Fibroblast of lung (primary cell): ENCODE measurements at regions not wholly inside any gene's neighbourhood (a gene's known extent, or its start where the extent isn't known, plus 50 kb on each side); places are given as distances from the start of the nearest gene placed in this dataset.

Experiments used
- DNase-seq, 2 donors: peaks; one replicate each; pipeline versions ENCODE4 v3.0.0 to v3.0.0-alpha.2; 2010; ENCODE audit warnings: low read depth in 2 of 2
- H2AFZ ChIP-seq: 2 replicates; pipeline ENCODE4 v1.5.1; 2012; ENCODE audit warnings: low read length, control low read depth, inconsistent platforms
- H3K27ac ChIP-seq: 2 replicates; pipeline ENCODE4 v1.5.1; 2011; ENCODE audit warnings: low read length, control low read depth; ENCODE audit not compliant: insufficient read depth
- H3K27me3 ChIP-seq: 2 replicates; pipeline ENCODE4 v1.5.1; 2011; ENCODE audit warnings: mild to moderate bottlenecking, low read length; ENCODE audit not compliant: control insufficient read depth, insufficient read depth
- H3K36me3 ChIP-seq: 2 replicates; pipeline ENCODE4 v1.5.1; 2011; ENCODE audit warnings: low read length; ENCODE audit not compliant: control insufficient read depth, insufficient read depth
- H3K4me1 ChIP-seq: 2 replicates; pipeline ENCODE4 v1.5.1; 2011; ENCODE audit warnings: low read length; ENCODE audit not compliant: control insufficient read depth, insufficient read depth; ENCODE audit errors: extremely low read depth
- H3K4me2 ChIP-seq: 2 replicates; pipeline ENCODE4 v1.5.1; 2011; ENCODE audit warnings: low read length, control low read depth; ENCODE audit not compliant: insufficient read depth; ENCODE audit errors: extremely low read depth
- H3K4me3 ChIP-seq, 4 experiments: fragments of 200-600 bp in 1 of 4; sonication (generic) in 1 of 4; replicated peaks in 1 of 4; 2 replicates each; pipeline ENCODE4 v1.5.1; 2011 to 2016; ENCODE audit warnings: low read length in 4 of 4, low read depth in 3 of 4, mild to moderate bottlenecking in 3 of 4, control low read depth in 2 of 4, inconsistent platforms in 1 of 4, mixed read lengths in 1 of 4; ENCODE audit not compliant: insufficient read depth in 1 of 4; ENCODE audit errors: control extremely low read depth in 1 of 4
- H3K79me2 ChIP-seq: 2 replicates; pipeline ENCODE4 v1.5.1; 2012; ENCODE audit warnings: mild to moderate bottlenecking, low read length, inconsistent platforms; ENCODE audit not compliant: control insufficient read depth, insufficient read depth
- H3K9ac ChIP-seq: 2 replicates; pipeline ENCODE4 v1.5.1; 2011; ENCODE audit warnings: mild to moderate bottlenecking, low read length, control low read depth; ENCODE audit not compliant: insufficient read depth
- H3K9me3 ChIP-seq: 2 replicates; pipeline ENCODE4 v1.5.1; 2012; ENCODE audit warnings: low read depth, low read length; ENCODE audit not compliant: control insufficient read depth, insufficient read depth
- H4K20me1 ChIP-seq: 2 replicates; pipeline ENCODE4 v1.5.1; 2011; ENCODE audit warnings: low read length; ENCODE audit not compliant: control insufficient read depth, insufficient read depth; ENCODE audit errors: extremely low read depth
- CTCF ChIP-seq, 2 donors: IDR thresholded peaks in 1 of 2; conservative IDR thresholded peaks in 1 of 2; 1 replicate in 1 of 2; 2 replicates in 1 of 2; pipeline ENCODE4 v1.5.1; 2011 to 2012; ENCODE audit warnings: low read length in 2 of 2, control low read depth in 1 of 2, inconsistent platforms in 1 of 2, low read depth in 1 of 2, mild to moderate bottlenecking in 1 of 2
- EZH2 ChIP-seq: IDR thresholded peaks from 2 replicates; pipeline ENCODE4 v1.5.1; 2012; ENCODE audit warnings: low read length, control low read depth, mild to moderate bottlenecking; ENCODE audit errors: missing control alignments

GRCh38 chr14:26765768-26766520 is 168.1 kb upstream of the NOVA1 start:
- H3K27ac ChIP-seq: peak overlapping the region; percentile 40
- no peak overlapping the region for H2AFZ ChIP-seq
- H3K36me3 ChIP-seq: no peaks in the 10 kb centered on the region
- peak; percentile 95 to 99 for DNase-seq
- H3K9ac ChIP-seq: no peak overlapping the region
- no peaks in the 10 kb centered on the region for H3K4me1 ChIP-seq
- TF ChIP-seq EZH2 (no peak), CTCF (conservative IDR thresholded peaks at IDR 0.05 in 1 of 2, IDR thresholded peaks at IDR 0.05 in 1 of 2; ENCODE audit: low read depth in 1 of 2, low read length in 2 of 2) (no peak)
- H3K9me3 ChIP-seq: no peaks in the 10 kb centered on the region
- H3K4me2 ChIP-seq: no peak overlapping the region
- no peaks in the 10 kb centered on the region for H3K79me2 ChIP-seq
- H4K20me1 ChIP-seq: no peaks in the 10 kb centered on the region
- no peak overlapping the region for H3K4me3 ChIP-seq
- no peaks in the 10 kb centered on the region for H3K27me3 ChIP-seq

DNA sequence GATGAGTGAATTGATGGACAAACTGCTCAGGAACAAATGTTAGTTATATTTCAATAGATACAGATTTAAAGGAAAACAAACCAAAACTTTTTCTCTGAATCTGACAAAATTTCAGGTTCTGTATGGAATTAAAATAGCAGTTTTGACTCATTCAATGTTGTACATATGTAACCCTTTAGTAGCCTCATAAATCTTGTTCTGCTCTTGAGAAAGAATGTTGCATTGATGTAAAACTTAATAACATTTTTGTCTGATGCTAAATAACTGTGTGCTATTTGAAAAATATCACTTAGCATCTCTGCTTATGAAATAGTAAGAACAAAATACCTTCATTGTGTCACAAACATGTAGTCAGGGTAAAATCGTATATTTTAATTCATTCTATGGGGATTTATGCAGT is 168.9 kb upstream of the NOVA1 start:
- no peaks in the 10 kb centered on the region for H3K27me3 ChIP-seq
- DNase-seq: peak in 1 of 2 donors; percentile 35

More for the DNA sequence above, 168.9 kb upstream of the NOVA1 start:
- H3K27ac ChIP-seq: peak overlapping the region; percentile 40
- H3K4me2 ChIP-seq: no peak overlapping the region
- no peaks in the 10 kb centered on the region for H3K79me2 ChIP-seq
- H3K36me3 ChIP-seq: no peaks in the 10 kb centered on the region
- no peaks in the 10 kb centered on the region for H3K9me3 ChIP-seq
- H4K20me1 ChIP-seq: no peaks in the 10 kb centered on the region
- no peaks in the 10 kb centered on the region for H3K4me1 ChIP-seq
- H2AFZ ChIP-seq: no peak overlapping the region
- TF ChIP-seq CTCF (conservative IDR thresholded peaks at IDR 0.05 in 1 of 2, IDR thresholded peaks at IDR 0.05 in 1 of 2; ENCODE audit: low read depth in 1 of 2, low read length in 2 of 2) (no peak), EZH2 (no peak)
- no peak overlapping the region for H3K9ac ChIP-seq
- H3K4me3 ChIP-seq: no peak overlapping the region
